Vagina (tissue), 2 donors: ENCODE measurements at regions not wholly inside any gene's neighbourhood (a gene's known extent, or its start where the extent isn't known, plus 50 kb on each side); places are given as distances from the start of the nearest gene placed in this dataset.

Experiments used
- POLR2A ChIP-seq, 2 donors: fragments of 450-650 bp; IDR thresholded peaks; one replicate each; pipeline ENCODE4 v1.6.1; 2017; ENCODE audit warnings: antibody characterized with exemption in 2 of 2, mild to moderate bottlenecking in 2 of 2, moderate library complexity in 2 of 2
- POLR2AphosphoS5 ChIP-seq, 2 donors: sonication (generic); formaldehyde crosslinking; IDR thresholded peaks; one replicate each; pipeline ENCODE4 v1.9.0; 2017; ENCODE audit warnings: antibody characterized with exemption in 2 of 2, mild to moderate bottlenecking in 2 of 2, low read depth in 1 of 2; ENCODE audit not compliant: insufficient read depth in 1 of 2
- TF ChIP-seq, protein P1 (sequence below), 3 experiments: fragments of 450-650 bp in 2 of 3; fragments of 200-600 bp in 1 of 3; sonication (generic) in 1 of 3; IDR thresholded peaks; one replicate each; pipeline ENCODE4 v1.5.1; 2017 to 2019; ENCODE audit warnings: antibody characterized with exemption in 3 of 3, mild to moderate bottlenecking in 2 of 3, moderate library complexity in 2 of 3

DNA sequence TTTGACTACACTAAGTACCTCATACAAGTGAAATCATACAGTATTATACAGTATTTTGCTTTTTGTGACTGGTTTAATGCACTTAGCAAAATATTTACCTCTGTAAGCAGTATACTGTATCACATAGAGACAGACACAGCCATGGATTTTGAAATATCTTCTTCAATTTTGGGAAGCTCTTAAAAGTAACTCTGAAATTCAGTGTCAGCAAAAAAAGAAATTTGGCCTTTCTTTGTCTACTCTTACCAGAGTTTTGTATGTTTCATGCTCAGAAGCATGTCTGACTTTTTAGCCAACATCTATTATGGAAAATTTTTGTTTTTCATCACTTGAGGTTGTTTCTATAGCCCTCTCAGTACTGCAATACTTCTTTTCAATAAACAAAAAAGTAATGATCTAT, 1102.2 kb downstream of the TRHDE start:
- TF ChIP-seq, protein P1, sequence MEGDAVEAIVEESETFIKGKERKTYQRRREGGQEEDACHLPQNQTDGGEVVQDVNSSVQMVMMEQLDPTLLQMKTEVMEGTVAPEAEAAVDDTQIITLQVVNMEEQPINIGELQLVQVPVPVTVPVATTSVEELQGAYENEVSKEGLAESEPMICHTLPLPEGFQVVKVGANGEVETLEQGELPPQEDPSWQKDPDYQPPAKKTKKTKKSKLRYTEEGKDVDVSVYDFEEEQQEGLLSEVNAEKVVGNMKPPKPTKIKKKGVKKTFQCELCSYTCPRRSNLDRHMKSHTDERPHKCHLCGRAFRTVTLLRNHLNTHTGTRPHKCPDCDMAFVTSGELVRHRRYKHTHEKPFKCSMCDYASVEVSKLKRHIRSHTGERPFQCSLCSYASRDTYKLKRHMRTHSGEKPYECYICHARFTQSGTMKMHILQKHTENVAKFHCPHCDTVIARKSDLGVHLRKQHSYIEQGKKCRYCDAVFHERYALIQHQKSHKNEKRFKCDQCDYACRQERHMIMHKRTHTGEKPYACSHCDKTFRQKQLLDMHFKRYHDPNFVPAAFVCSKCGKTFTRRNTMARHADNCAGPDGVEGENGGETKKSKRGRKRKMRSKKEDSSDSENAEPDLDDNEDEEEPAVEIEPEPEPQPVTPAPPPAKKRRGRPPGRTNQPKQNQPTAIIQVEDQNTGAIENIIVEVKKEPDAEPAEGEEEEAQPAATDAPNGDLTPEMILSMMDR (IDR thresholded peaks at IDR 0.05), result no peak
- TF ChIP-seq POLR2A (IDR thresholded peaks at IDR 0.05) (no peak), POLR2AphosphoS5 (IDR thresholded peaks at IDR 0.05; ENCODE audit: insufficient read depth in 1 of 2, low read depth in 1 of 2) (no peak)
